ENCODE measurements at regions not wholly inside any gene's neighbourhood (a gene's known extent, or its start where the extent isn't known, plus 50 kb on each side); places are given as distances from the start of the nearest gene placed in this dataset.

DNA sequence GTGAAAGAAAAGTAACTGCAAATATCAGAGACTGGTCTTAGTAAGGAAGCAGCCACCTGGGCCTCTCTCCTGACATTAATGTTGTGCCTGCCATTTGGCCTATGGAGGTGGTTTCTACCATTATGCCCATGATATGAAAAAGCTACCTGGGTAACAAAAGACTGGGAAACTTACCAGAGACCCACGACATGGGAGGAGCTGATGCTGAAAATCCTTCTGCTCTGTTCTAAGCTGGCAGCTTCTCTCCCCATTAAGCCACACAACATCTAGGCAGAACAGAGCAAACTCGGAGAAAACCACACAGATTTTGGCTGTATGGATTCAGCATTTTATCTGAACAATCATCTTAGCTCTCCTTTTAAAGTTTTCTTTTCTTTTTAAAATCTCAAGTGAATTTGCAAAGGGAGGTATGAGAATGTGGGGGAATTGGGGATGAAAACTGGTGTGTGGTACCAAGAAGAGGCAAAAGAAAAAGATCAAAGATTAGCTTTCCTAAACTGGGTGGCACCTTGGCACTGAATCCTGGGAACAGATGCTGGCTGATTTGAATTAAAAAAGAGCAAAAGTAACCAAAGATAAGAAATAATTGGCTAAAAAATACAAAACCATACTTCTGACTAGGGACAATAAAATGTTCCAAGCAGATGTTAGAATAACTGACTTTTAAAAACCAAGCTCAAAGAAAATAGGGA, 128.6 kb upstream of the ANKRD1 start:
- Histone ChIP-seq H3K27me3 (ENCODE audit: insufficient read depth, low read depth) (no peaks in the 10 kb centered on the region), H3K4me2 (no peak overlapping the region), H2AFZ (no peak overlapping the region), H3K9me2 (ENCODE audit: insufficient read depth) (no peaks in the 10 kb centered on the region), H3K79me2 (ENCODE audit: low read depth) (no peaks in the 10 kb centered on the region), H3F3A (ENCODE audit: insufficient read depth, low read depth) (no peaks in the 10 kb centered on the region), H3K4me3 (no peak overlapping the region), H3K27ac (no peak overlapping the region), H3K4me1 (replicated peaks; ENCODE audit: insufficient read depth) (no peaks in the 10 kb centered on the region), H3K36me3 (ENCODE audit: low read depth) (no peaks in the 10 kb centered on the region), H3K9me3 (ENCODE audit: insufficient read depth, low read depth) (no peaks in the 10 kb centered on the region), H4K20me1 (ENCODE audit: insufficient read depth) (no peaks in the 10 kb centered on the region)
- TF ChIP-seq CTCF (conservative IDR thresholded peaks at IDR 0.05): no peak
- TF ChIP-seq EZH2 (IDR thresholded peaks at IDR 0.05; ENCODE audit: low read depth): no peak
- CTCF ChIA-PET: no interaction called here
- intact Hi-C loops (cut with micrococcal nuclease; ENCODE audit: unreplicated experiment): no loop called here
- BruUV-seq (replicated peaks): no TSS peak
- DNase-seq: no peak
- POLR2A ChIA-PET (ENCODE audit: unreplicated experiment): no interaction called here

DNA sequence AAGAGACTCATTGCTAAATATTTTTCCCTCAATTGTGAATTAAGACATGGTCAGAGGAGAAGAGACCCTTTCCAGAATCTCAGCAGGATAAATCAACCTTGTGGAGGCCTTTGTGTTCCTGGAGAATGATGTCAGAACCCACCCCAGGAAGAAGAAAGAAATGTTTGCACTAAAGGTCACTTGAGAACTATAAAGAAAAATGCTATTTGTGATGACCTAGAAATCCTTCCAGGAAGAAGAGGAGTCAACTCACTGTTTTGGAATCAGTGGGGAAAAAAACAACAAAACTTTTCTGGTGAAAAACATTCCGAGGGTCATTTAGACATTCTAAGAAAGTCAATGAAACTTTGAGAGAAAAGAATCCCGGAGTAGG, 129.1 kb upstream of the ANKRD1 start:
- Histone ChIP-seq H4K20me1 (ENCODE audit: insufficient read depth) (no peaks in the 10 kb centered on the region), H3K9me3 (ENCODE audit: insufficient read depth, low read depth) (no peaks in the 10 kb centered on the region), H3K27ac (no peak overlapping the region), H3F3A (ENCODE audit: insufficient read depth, low read depth) (no peaks in the 10 kb centered on the region), H3K4me3 (no peak overlapping the region), H3K4me1 (replicated peaks; ENCODE audit: insufficient read depth) (no peaks in the 10 kb centered on the region), H3K27me3 (ENCODE audit: insufficient read depth, low read depth) (no peaks in the 10 kb centered on the region), H3K9me2 (ENCODE audit: insufficient read depth) (no peaks in the 10 kb centered on the region), H2AFZ (no peak overlapping the region), H3K79me2 (ENCODE audit: low read depth) (no peaks in the 10 kb centered on the region), H3K4me2 (no peak overlapping the region), H3K36me3 (ENCODE audit: low read depth) (no peaks in the 10 kb centered on the region)
- BruUV-seq (replicated peaks): no TSS peak
- intact Hi-C loops (cut with micrococcal nuclease; ENCODE audit: unreplicated experiment): no loop called here
- TF ChIP-seq EZH2 (IDR thresholded peaks at IDR 0.05; ENCODE audit: low read depth) (no peak), CTCF (conservative IDR thresholded peaks at IDR 0.05) (no peak)
- ChIA-PET POLR2A (ENCODE audit: unreplicated experiment) (no interaction called here), CTCF (no interaction called here)
- DNase-seq: no peak

DNA sequence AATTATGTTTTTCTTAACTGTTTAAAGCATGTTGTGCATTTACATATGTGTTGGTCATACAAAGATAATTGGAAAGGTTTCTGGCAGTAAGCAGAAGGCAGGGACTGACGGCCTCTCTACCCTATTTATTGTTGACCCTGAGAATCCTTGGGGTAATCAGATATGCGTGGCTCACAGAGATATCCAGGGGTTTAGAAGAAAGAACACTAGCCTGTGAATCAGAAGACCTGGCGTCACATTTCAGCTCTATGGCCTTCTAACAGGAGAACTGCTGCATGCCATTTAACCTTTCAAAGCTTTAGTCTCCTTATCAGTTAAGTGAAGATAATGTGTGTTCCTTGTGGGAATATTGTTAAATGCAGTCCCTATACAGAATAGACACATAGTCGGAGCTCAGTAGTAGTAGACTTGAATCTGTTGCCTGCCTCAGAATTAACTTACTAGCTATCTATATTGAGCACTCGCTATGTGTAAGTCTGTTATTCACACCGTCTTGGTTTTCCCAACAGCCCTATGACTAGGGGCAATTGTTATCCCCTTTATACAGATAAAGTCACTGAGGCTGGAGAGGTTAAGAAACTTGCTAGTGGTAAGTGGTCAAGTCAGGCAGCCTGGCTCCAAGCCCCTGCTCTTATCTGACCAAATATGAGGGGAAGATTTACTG, 129.6 kb upstream of the ANKRD1 start:
- BruUV-seq (replicated peaks): no TSS peak
- no peak for DNase-seq

More for the DNA sequence above, 129.6 kb upstream of the ANKRD1 start:
- Histone ChIP-seq H3K9me3 (ENCODE audit: insufficient read depth, low read depth) (no peaks in the 10 kb centered on the region), H4K20me1 (ENCODE audit: insufficient read depth) (no peaks in the 10 kb centered on the region), H3K4me2 (no peak overlapping the region), H3K36me3 (ENCODE audit: low read depth) (no peaks in the 10 kb centered on the region), H3F3A (ENCODE audit: insufficient read depth, low read depth) (no peaks in the 10 kb centered on the region), H3K9me2 (ENCODE audit: insufficient read depth) (no peaks in the 10 kb centered on the region), H3K79me2 (ENCODE audit: low read depth) (no peaks in the 10 kb centered on the region), H2AFZ (no peak overlapping the region), H3K27me3 (ENCODE audit: insufficient read depth, low read depth) (no peaks in the 10 kb centered on the region), H3K4me1 (replicated peaks; ENCODE audit: insufficient read depth) (no peaks in the 10 kb centered on the region), H3K27ac (no peak overlapping the region), H3K4me3 (no peak overlapping the region)
- TF ChIP-seq CTCF (conservative IDR thresholded peaks at IDR 0.05) (no peak), EZH2 (IDR thresholded peaks at IDR 0.05; ENCODE audit: low read depth) (no peak)
- CTCF ChIA-PET: no interaction called here
- intact Hi-C loops (cut with micrococcal nuclease; ENCODE audit: unreplicated experiment): no loop called here
- POLR2A ChIA-PET (ENCODE audit: unreplicated experiment): no interaction called here

Measured in PC-9 (cell line).